SK-N-SH (cell line): ENCODE measurements at regions not wholly inside any gene's neighbourhood (a gene's known extent, or its start where the extent isn't known, plus 50 kb on each side); places are given as distances from the start of the nearest gene placed in this dataset.

Experiments
- CTCF ChIA-PET: fragments of 300-600, 350-600 bp; formaldehyde crosslinking; extraction: SDS; loops from one replicate; lab custom pipeline; 2021; lab: Yijun Ruan, JAX
- POLR2A ChIA-PET: fragments of 350-600 bp; sonication (Branson Sonifier 250); formaldehyde crosslinking; extraction: SDS; loops from one replicate; lab custom pipeline; 2020; ENCODE audit warnings: antibody characterized with exemption, inconsistent platforms; lab: Yijun Ruan, JAX
- DNase-seq: peaks from one replicate; pipeline ENCODE4 v3.0.0; 2012
- H2AFZ ChIP-seq: fragments of 200-600 bp; sonication (generic); 2 replicates; pipeline ENCODE4 v1.8.1; 2016; ENCODE audit warnings: antibody characterized with exemption, mild to moderate bottlenecking, low read depth
- H3F3A ChIP-seq: fragments of 200-600 bp; sonication (generic); replicated peaks from 2 replicates; pipeline ENCODE3; 2016; ENCODE audit warnings: antibody characterized with exemption, mild to moderate bottlenecking; ENCODE audit not compliant: insufficient read depth
- H3K27ac ChIP-seq, 2 experiments: fragments of 200-500 bp in 1 of 2; fragments of 200-600 bp in 1 of 2; sonication (Bioruptor generic) in 1 of 2; sonication (generic), shearing (Covaris generic) in 1 of 2; 2 replicates each; pipeline versions ENCODE4 v1.5.1 to v1.6.1; 2014 to 2016; ENCODE audit warnings: low read depth in 2 of 2, inconsistent platforms in 1 of 2, low read length in 1 of 2, mild to moderate bottlenecking in 1 of 2, mixed read lengths in 1 of 2
- H3K27me3 ChIP-seq: fragments of 200-600 bp; sonication (generic), shearing (Covaris generic); 2 replicates; pipeline ENCODE4 v1.6.1; 2016; ENCODE audit warnings: mixed run types; ENCODE audit not compliant: insufficient read depth
- H3K36me3 ChIP-seq, 2 experiments: fragments of 200-500 bp in 1 of 2; fragments of 200-600 bp in 1 of 2; sonication (Bioruptor generic) in 1 of 2; sonication (generic) in 1 of 2; replicated peaks in 1 of 2; 2 replicates each; pipeline versions ENCODE3 to v1.5.1; 2014 to 2016; ENCODE audit warnings: low read length in 1 of 2, mild to moderate bottlenecking in 1 of 2; ENCODE audit not compliant: insufficient read depth in 2 of 2, control insufficient read depth in 1 of 2
- H3K4me1 ChIP-seq, 2 experiments: fragments of 200-500 bp in 1 of 2; fragments of 200-600 bp in 1 of 2; sonication (Bioruptor generic) in 1 of 2; sonication (generic), shearing (Covaris generic) in 1 of 2; 2 replicates each; pipeline versions ENCODE4 v1.5.1 to v1.6.1; 2014 to 2016; ENCODE audit warnings: low read depth in 1 of 2, low read length in 1 of 2, mixed run types in 1 of 2; ENCODE audit not compliant: insufficient read depth in 2 of 2, control insufficient read depth in 1 of 2
- H3K4me2 ChIP-seq: fragments of 200-600 bp; sonication (generic), shearing (Covaris generic); 2 replicates; pipeline ENCODE4 v1.6.1; 2017; ENCODE audit warnings: mixed run types
- H3K4me3 ChIP-seq, 2 experiments: fragments of 200-500 bp in 1 of 2; fragments of 200-600 bp in 1 of 2; sonication (Bioruptor generic) in 1 of 2; sonication (generic), shearing (Covaris generic) in 1 of 2; 2 replicates each; pipeline versions ENCODE4 v1.5.1 to v1.8.1; 2014 to 2016; ENCODE audit warnings: low read depth in 2 of 2, inconsistent platforms in 1 of 2, low read length in 1 of 2, mild to moderate bottlenecking in 1 of 2, mixed read lengths in 1 of 2, moderate library complexity in 1 of 2
- H3K79me2 ChIP-seq: fragments of 200-600 bp; sonication (generic); 2 replicates; pipeline ENCODE4 v1.8.1; 2017; ENCODE audit warnings: mild to moderate bottlenecking; ENCODE audit not compliant: insufficient read depth
- H3K9ac ChIP-seq: fragments of 200-600 bp; sonication (generic); 2 replicates; pipeline ENCODE4 v1.6.1; 2017; ENCODE audit warnings: mixed run types
- H3K9me2 ChIP-seq: fragments of 200-600 bp; sonication (generic); 2 replicates; pipeline ENCODE4 v1.6.1; 2017; ENCODE audit warnings: mixed run types
- H3K9me3 ChIP-seq: fragments of 200-600 bp; sonication (generic); 2 replicates; pipeline ENCODE4 v1.6.1; 2017; ENCODE audit warnings: mixed run types, mild to moderate bottlenecking, moderate library complexity
- H4K20me1 ChIP-seq: fragments of 200-600 bp; sonication (generic); 2 replicates; pipeline ENCODE4 v1.6.1; 2017; ENCODE audit warnings: mild to moderate bottlenecking, mixed run types; ENCODE audit not compliant: insufficient read depth
- EP300 ChIP-seq, 2 experiments: IDR thresholded peaks; 2 replicates each; pipeline versions ENCODE4 v1.4.0 to v1.6.1; 2012; ENCODE audit warnings: borderline replicate concordance in 1 of 2, low read depth in 1 of 2, low read length in 1 of 2
- IRF3 ChIP-seq: fragments of 150-350 bp; IDR thresholded peaks from 2 replicates; pipeline ENCODE4 v1.6.1; 2016; ENCODE audit warnings: mild to moderate bottlenecking, low read depth, low read length
- MAX ChIP-seq: IDR thresholded peaks from 2 replicates; pipeline ENCODE4 v1.4.0; 2012; ENCODE audit warnings: low read depth
- NRF1 ChIP-seq: IDR thresholded peaks from 2 replicates; pipeline ENCODE4 v1.6.1; 2012; ENCODE audit warnings: low read depth, mild to moderate bottlenecking, low read length
- POLR2AphosphoS5 ChIP-seq: IDR thresholded peaks from 2 replicates; pipeline ENCODE4 v1.6.1; 2012; ENCODE audit warnings: low read depth, low read length
- SIN3A ChIP-seq: IDR thresholded peaks from 2 replicates; pipeline ENCODE4 v1.6.1; 2012; ENCODE audit warnings: low read depth, mild to moderate bottlenecking, low read length, moderate library complexity, borderline replicate concordance
- TAF1 ChIP-seq: IDR thresholded peaks from 2 replicates; pipeline ENCODE4 v1.6.1; 2012; ENCODE audit warnings: low read depth, mild to moderate bottlenecking, low read length, moderate library complexity, borderline replicate concordance
- TEAD4 ChIP-seq: IDR thresholded peaks from 2 replicates; pipeline ENCODE4 v1.4.0; 2012; ENCODE audit warnings: mild to moderate bottlenecking, borderline replicate concordance; ENCODE audit not compliant: insufficient read depth
- YY1 ChIP-seq: IDR thresholded peaks from 2 replicates; pipeline ENCODE4 v1.4.0; 2012; ENCODE audit warnings: low read depth, mild to moderate bottlenecking
- WGBS: methylation state at CpG from one replicate; pipeline ENCODE4 v1.1.6; 2017; ENCODE audit warnings: low lambda C conversion rate; 5-methylcytosine and 5-hydroxymethylcytosine counted together
- TF ChIP-seq, protein P1 (sequence below): IDR thresholded peaks from 2 replicates; pipeline ENCODE4 v1.4.0; 2012; ENCODE audit warnings: low read depth, borderline replicate concordance
- TF ChIP-seq, protein P2 (sequence below): IDR thresholded peaks from 2 replicates; pipeline ENCODE4 v1.6.1; 2012; ENCODE audit warnings: mild to moderate bottlenecking, low read depth, low read length, moderate library complexity

- Histone ChIP-seq H3K36me3 (no peaks in the 10 kb centered on the region), H3K9me2 (no peaks in the 10 kb centered on the region), H3K4me3 (no peak overlapping the region), H3K9me3 (no peaks in the 10 kb centered on the region), H3F3A (no peaks in the 10 kb centered on the region), H3K27me3 (no peaks in the 10 kb centered on the region), H3K9ac (no peak overlapping the region), H3K27ac (no peak overlapping the region), H4K20me1 (no peaks in the 10 kb centered on the region), H2AFZ (no peak overlapping the region)
- 95% methylated on average over 6 of the region's 6 CpGs for WGBS
- no peak for DNase-seq
- POLR2A ChIA-PET: no interaction called here
- TF ChIP-seq EP300 (IDR thresholded peaks at IDR 0.05; ENCODE audit: borderline replicate concordance in 1 of 2, low read depth in 1 of 2, low read length in 1 of 2) (no peak), IRF3 (no peak), MAX (no peak), YY1 (no peak), SIN3A (no peak), NRF1 (no peak), POLR2AphosphoS5 (no peak), TEAD4 (no peak), TAF1 (no peak)
- TF ChIP-seq, protein P1, sequence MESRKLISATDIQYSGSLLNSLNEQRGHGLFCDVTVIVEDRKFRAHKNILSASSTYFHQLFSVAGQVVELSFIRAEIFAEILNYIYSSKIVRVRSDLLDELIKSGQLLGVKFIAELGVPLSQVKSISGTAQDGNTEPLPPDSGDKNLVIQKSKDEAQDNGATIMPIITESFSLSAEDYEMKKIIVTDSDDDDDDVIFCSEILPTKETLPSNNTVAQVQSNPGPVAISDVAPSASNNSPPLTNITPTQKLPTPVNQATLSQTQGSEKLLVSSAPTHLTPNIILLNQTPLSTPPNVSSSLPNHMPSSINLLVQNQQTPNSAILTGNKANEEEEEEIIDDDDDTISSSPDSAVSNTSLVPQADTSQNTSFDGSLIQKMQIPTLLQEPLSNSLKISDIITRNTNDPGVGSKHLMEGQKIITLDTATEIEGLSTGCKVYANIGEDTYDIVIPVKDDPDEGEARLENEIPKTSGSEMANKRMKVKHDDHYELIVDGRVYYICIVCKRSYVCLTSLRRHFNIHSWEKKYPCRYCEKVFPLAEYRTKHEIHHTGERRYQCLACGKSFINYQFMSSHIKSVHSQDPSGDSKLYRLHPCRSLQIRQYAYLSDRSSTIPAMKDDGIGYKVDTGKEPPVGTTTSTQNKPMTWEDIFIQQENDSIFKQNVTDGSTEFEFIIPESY: no peak
- TF ChIP-seq, protein P2, sequence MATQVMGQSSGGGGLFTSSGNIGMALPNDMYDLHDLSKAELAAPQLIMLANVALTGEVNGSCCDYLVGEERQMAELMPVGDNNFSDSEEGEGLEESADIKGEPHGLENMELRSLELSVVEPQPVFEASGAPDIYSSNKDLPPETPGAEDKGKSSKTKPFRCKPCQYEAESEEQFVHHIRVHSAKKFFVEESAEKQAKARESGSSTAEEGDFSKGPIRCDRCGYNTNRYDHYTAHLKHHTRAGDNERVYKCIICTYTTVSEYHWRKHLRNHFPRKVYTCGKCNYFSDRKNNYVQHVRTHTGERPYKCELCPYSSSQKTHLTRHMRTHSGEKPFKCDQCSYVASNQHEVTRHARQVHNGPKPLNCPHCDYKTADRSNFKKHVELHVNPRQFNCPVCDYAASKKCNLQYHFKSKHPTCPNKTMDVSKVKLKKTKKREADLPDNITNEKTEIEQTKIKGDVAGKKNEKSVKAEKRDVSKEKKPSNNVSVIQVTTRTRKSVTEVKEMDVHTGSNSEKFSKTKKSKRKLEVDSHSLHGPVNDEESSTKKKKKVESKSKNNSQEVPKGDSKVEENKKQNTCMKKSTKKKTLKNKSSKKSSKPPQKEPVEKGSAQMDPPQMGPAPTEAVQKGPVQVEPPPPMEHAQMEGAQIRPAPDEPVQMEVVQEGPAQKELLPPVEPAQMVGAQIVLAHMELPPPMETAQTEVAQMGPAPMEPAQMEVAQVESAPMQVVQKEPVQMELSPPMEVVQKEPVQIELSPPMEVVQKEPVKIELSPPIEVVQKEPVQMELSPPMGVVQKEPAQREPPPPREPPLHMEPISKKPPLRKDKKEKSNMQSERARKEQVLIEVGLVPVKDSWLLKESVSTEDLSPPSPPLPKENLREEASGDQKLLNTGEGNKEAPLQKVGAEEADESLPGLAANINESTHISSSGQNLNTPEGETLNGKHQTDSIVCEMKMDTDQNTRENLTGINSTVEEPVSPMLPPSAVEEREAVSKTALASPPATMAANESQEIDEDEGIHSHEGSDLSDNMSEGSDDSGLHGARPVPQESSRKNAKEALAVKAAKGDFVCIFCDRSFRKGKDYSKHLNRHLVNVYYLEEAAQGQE: no peak
- TF ChIP-seq, all 33 proteins: peak for 0
- Histone ChIP-seq H3K4me2 (no peak overlapping the region), H3K79me2 (no peaks in the 10 kb centered on the region), H3K4me1 (peaks cover 0 to 10% of the 10 kb centered on the region in 2 experiments; a peak in 2 of 4 replicates)
- CTCF ChIA-PET: no interaction called here
These were observed 281.2 kb downstream of the NR2F1-AS1 start for GRCh38 chr5:93299681-93300308.
